WI38 (cell line): ENCODE measurements at regions not wholly inside any gene's neighbourhood (a gene's known extent, or its start where the extent isn't known, plus 50 kb on each side); places are given as distances from the start of the nearest gene placed in this dataset.

Experiments used
- H3K4me3 ChIP-seq: 2 replicates; pipeline ENCODE4 v1.5.1; 2011; ENCODE audit warnings: low read depth, mild to moderate bottlenecking, control low read depth, low read length
- TF ChIP-seq, protein P1 (sequence below): IDR thresholded peaks from 2 replicates; pipeline ENCODE4 v1.5.1; 2012; ENCODE audit warnings: low read depth, mild to moderate bottlenecking, control low read depth, low read length

DNA sequence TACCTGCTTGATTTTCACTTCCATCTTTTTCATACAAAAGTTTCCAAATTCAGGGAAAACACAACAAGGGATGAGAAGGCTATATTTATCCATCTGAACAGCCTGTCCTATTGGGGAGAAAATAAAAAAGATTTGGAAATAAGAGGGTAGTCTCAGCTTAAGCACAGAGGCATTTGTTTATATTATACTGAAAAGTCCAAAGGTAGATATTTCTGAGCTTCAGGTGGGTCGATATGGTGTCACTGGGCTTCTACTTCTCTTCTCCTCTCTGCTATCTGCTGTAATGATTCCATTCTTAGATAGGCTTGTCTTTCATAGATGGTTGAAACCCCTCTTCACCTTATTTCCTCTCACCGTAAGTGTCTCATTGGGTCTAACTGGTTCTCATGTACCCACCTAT is 337.0 kb downstream of the INSC start:
- no peak overlapping the region for H3K4me3 ChIP-seq
- TF ChIP-seq, protein P1, sequence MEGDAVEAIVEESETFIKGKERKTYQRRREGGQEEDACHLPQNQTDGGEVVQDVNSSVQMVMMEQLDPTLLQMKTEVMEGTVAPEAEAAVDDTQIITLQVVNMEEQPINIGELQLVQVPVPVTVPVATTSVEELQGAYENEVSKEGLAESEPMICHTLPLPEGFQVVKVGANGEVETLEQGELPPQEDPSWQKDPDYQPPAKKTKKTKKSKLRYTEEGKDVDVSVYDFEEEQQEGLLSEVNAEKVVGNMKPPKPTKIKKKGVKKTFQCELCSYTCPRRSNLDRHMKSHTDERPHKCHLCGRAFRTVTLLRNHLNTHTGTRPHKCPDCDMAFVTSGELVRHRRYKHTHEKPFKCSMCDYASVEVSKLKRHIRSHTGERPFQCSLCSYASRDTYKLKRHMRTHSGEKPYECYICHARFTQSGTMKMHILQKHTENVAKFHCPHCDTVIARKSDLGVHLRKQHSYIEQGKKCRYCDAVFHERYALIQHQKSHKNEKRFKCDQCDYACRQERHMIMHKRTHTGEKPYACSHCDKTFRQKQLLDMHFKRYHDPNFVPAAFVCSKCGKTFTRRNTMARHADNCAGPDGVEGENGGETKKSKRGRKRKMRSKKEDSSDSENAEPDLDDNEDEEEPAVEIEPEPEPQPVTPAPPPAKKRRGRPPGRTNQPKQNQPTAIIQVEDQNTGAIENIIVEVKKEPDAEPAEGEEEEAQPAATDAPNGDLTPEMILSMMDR: no peak

DNA sequence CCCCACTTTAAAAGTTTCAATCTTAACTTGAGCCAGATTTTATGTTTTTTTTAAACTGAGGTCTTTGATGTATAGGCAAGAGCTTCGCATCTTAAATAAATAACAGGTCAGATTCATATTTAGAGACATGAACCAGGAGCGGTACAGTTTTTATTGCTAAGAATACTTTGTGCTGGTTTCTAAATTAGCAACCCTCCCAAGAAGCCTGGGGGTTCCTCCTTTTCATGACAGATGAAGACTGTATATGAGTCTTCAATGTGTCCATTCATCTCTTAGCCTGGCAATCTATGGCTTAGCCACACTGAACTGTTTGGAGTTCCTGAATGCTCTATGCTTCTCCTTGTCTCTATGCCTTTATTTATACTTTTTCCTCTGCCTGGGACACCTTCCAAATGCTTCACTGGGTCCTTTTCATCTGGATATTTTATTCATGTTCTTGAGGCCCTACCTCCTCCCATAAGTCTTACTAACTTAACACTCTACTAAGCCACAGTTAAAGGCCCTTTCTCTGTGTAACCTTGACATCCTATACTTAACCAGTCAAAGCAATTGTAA is 338.6 kb downstream of the INSC start:
- no peak overlapping the region for H3K4me3 ChIP-seq
- TF ChIP-seq, protein P1: no peak

DNA sequence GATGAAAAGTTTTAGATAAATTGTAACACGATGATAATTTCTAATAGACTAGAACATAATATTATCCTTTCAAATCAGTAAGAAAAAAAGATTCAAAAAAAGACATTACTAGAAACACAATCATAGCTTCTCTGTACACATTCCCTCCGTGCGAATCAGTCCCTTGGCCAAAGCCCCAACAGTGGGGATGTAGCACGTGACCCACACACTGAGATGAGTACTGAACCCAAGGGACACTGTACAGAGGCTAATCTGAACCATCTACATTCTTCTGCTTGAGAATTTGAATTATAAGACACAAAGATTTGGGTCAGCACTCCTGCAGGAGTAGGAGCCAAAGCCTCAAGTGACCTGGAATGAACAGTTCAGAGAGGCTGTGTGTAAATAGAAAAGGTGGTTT is 353.7 kb downstream of the INSC start:
- TF ChIP-seq, protein P1: no peak
- H3K4me3 ChIP-seq: no peak overlapping the region

DNA sequence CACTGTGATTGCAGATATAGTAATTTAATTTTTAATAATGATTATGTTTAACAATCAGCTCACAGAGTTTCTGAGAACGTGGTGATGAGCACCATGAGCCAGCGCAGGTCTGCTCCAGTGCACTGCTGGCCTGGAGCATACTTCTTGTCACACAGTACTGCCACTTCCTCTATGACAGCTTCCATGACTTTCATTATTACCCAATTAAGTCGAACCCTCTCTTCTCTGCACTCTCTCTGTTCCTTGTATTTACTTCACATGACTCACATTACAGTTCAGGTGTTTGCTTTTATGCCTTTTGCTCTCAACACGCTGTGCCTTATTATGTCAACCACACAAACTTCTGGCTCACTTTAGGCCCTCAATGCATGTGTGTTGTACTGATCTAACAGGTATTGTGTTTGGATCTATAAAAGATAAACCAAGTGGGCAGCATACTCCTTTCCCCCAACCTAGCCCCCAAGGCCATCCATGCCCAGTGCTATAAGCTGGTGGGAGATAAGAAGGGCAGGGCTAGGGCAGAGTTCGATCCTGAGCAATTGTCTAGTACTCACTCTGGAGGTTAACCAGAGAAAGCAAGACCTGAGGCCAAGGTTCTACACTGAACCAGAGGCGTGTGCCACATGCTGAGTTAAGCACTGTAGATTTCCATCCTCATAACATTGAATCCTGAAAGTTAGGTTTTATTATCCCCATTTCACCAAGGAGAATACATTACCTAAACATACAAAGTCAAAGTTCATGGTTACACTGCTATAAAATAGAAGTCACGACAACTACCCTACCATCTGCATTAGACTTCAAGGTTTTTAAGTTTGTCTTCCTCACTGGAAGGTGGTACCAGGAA is 356.5 kb downstream of the INSC start:
- H3K4me3 ChIP-seq: no peak overlapping the region
- TF ChIP-seq, protein P1: no peak

DNA sequence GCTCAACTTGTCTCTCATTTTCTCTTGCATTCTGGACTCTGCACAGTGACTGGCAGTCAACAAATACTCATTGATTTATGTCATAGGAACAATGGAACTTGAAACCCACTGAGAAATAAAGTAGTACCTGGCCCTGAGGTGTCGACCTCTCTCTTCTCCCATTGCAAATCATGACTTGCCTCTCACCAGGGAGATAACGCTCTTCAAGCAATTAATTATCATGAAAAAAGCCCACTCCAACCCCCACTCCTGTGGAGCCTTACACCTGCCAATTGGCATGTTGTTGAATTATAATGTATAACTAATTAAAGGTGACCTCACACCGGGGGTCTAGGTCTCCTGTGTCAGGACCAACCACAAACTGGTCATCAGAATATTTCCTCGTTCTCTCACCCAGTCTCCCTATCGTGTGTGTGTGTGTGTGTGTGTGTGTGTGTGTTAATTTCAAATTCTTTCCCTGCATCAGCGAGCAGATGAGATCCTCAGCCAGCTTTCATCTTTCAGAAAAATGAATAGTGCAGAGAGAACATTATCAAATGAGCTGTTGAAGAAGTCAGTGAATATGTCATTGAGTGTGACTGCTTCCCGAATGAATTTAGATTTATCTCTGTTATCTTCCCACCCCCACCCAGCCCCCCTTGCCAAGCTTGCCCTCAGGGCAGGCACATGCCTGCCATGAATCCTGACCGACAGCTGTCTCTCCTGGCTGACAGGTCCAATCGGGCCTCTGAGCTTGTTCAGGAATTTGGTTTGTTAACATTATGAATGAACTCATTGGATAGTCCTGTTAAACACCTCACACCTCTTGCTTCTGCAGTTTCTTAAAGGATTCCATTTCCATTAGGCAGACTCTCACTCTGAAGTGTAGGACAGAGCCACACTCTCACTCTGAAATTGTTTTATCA is 357.4 kb downstream of the INSC start:
- TF ChIP-seq, protein P1: no peak
- no peak overlapping the region for H3K4me3 ChIP-seq

DNA sequence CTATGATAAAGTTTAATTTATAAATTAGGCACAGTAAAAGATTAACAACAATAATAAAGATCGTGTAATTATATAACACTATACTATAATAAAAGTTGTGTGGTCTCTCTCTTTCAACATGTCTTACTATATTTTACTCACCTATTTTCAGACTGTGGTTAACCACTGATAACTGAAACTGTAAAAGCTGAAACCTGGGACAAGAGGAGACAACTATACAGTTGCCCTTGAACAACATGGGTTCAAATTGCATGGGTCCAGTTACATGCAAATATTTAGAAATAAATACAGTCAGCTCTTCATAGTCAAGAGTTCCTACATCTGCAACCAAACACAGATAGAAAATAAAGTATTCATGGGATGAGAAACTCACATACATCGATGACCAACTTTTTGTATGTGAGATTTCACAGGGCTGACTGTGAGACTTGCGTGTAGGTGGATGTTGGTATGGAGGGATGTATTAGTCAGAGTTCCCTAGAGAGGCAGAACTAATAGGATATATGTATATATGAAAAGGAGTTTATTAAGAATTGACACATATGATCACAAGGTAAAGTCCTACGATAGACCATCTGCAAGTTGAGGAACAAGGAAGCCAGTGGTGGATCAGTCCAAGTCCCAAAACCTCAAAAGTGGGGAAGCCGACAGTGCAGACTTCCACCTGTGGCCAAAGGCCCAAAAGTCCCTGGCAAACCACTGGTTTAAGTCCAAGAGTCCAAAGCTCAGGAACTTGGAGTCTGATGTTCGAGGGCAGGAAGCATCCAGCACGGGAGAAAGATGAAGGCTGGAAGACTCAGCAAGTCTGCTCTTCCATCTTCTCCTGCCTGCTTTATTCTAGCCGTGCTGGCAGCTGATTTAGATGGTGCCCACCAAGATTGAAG is 359.5 kb downstream of the INSC start:
- no peak overlapping the region for H3K4me3 ChIP-seq

More for the DNA sequence above, 359.5 kb downstream of the INSC start:
- TF ChIP-seq, protein P1: no peak
